ENCODE measurements at regions not wholly inside any gene's neighbourhood (a gene's known extent, or its start where the extent isn't known, plus 50 kb on each side); places are given as distances from the start of the nearest gene placed in this dataset.

DNA sequence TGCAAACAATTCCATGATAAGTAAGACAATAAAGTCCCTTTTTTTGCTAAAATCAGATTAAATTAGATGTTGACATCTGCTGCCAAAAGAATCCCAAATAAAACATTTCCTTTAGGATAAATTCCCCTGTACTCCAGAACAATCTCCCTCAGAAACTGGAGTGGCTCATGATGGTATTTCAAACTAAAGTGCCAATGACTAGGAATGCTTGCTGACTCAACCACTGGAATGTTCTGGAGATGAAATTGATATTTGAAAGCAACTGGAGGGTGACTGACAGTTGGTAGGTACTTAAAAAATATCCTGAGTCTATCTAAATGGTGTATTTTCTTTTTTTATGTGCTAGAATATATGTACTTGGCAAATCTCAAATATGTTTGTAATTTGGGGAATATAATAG, 350.1 kb upstream of the TSHZ2 start:
- no peak for TF ChIP-seq POLR2AphosphoS5 (IDR thresholded peaks at IDR 0.05; ENCODE audit: low read depth, low read length)
- TF ChIP-seq POLR2A (IDR thresholded peaks at IDR 0.05; ENCODE audit: low read depth, low read length) = no peak

All from GM12892 (cell line).